ENCODE measurements at regions not wholly inside any gene's neighbourhood (a gene's known extent, or its start where the extent isn't known, plus 50 kb on each side); places are given as distances from the start of the nearest gene placed in this dataset.

- no peak for DNase-seq (ENCODE audit: low read depth)
- TF ChIP-seq CTCF (IDR thresholded peaks at IDR 0.05; ENCODE audit: control insufficient read depth, insufficient read depth, low read depth, low read length, missing control alignments) = no peak
- no peak overlapping the region for H3K4me3 ChIP-seq (ENCODE audit: control insufficient read depth, low read depth, low read length)
These were observed 85.9 kb upstream of the GPR149 start for GRCh38 chr3:154515921-154516320.

- no peak for DNase-seq (ENCODE audit: low read depth)
- no peak overlapping the region for H3K4me3 ChIP-seq (ENCODE audit: control insufficient read depth, low read depth, low read length)
- TF ChIP-seq CTCF (IDR thresholded peaks at IDR 0.05; ENCODE audit: control insufficient read depth, insufficient read depth, low read depth, low read length, missing control alignments) = no peak
These were observed 80.8 kb upstream of the GPR149 start for GRCh38 chr3:154510780-154511179.

- DNase-seq (ENCODE audit: low read depth) = no peak
- no peak for TF ChIP-seq CTCF (IDR thresholded peaks at IDR 0.05; ENCODE audit: control insufficient read depth, insufficient read depth, low read depth, low read length, missing control alignments)
These were observed 77.7 kb upstream of the GPR149 start for GRCh38 chr3:154507727-154508126.

GRCh38 chr3:154496978-154497377 lies 67.0 kb upstream of the GPR149 start:
- no peak for TF ChIP-seq CTCF (IDR thresholded peaks at IDR 0.05; ENCODE audit: control insufficient read depth, insufficient read depth, low read depth, low read length, missing control alignments)
- DNase-seq (ENCODE audit: low read depth) = no peak

More at GRCh38 chr3:154507727-154508126, 77.7 kb upstream of the GPR149 start:
- H3K4me3 ChIP-seq (ENCODE audit: control insufficient read depth, low read depth, low read length) = no peak overlapping the region

GRCh38 chr3:154496540-154496939 lies 66.5 kb upstream of the GPR149 start:
- no peak overlapping the region for H3K4me3 ChIP-seq (ENCODE audit: control insufficient read depth, low read depth, low read length)
- DNase-seq (ENCODE audit: low read depth) = no peak
- no peak for TF ChIP-seq CTCF (IDR thresholded peaks at IDR 0.05; ENCODE audit: control insufficient read depth, insufficient read depth, low read depth, low read length, missing control alignments)

More at GRCh38 chr3:154496978-154497377, 67.0 kb upstream of the GPR149 start:
- no peak overlapping the region for H3K4me3 ChIP-seq (ENCODE audit: control insufficient read depth, low read depth, low read length)

- no peak for TF ChIP-seq CTCF (IDR thresholded peaks at IDR 0.05; ENCODE audit: control insufficient read depth, insufficient read depth, low read depth, low read length, missing control alignments)
- no peak for DNase-seq (ENCODE audit: low read depth)
- H3K4me3 ChIP-seq (ENCODE audit: control insufficient read depth, low read depth, low read length) = no peak overlapping the region
These were observed 57.0 kb upstream of the GPR149 start for GRCh38 chr3:154486949-154487348.

GRCh38 chr3:154482507-154482906 lies 52.5 kb upstream of the GPR149 start:
- TF ChIP-seq CTCF (IDR thresholded peaks at IDR 0.05; ENCODE audit: control insufficient read depth, insufficient read depth, low read depth, low read length, missing control alignments) = no peak
- DNase-seq (ENCODE audit: low read depth) = no peak
- no peak overlapping the region for H3K4me3 ChIP-seq (ENCODE audit: control insufficient read depth, low read depth, low read length)

All from AG09309 (cell line).